ENCODE measurements at regions not wholly inside any gene's neighbourhood (a gene's known extent, or its start where the extent isn't known, plus 50 kb on each side); places are given as distances from the start of the nearest gene placed in this dataset.

DNA sequence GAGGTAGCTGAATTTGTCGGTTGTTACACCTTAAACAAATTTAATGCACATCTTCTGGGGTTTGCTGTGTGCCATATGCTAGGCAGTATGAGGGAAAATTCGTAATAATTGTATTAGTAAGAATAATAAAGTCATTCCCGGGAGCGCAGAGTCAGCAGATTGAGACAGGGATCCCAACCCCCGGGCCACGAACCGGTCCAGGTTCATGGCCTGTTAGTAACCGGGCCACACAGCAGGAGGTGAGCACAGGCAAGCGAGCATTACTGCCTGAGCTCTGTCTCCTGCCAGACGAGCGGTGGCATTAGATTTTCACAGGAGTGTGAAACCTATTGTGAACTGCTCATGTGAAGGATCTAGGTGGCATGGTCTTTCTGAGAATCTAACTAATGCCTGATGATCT is 114.9 kb downstream of the PCDH7 start:
- 72% methylated on average over 11 of the region's 11 CpGs; no CpG with 5 or more reads in 1 of the 2 experiments for WGBS, 2 experiments (ENCODE audit: extremely low coverage in 1 of 2, insufficient coverage in 1 of 2, insufficient read length in 1 of 2, insufficient replicate concordance in 2 of 2, low coverage in 1 of 2, low lambda C conversion rate in 2 of 2, missing lambda C conversion rate in 1 of 2)
- Histone ChIP-seq H2BK120ac (replicated peaks; ENCODE audit: low read depth, low read length) (no peak overlapping the region), H3K4me2 (ENCODE audit: insufficient read depth in 1 of 2, low read depth in 2 of 2, low read length in 2 of 2) (no peak overlapping the region), H3K4me1 (replicated peaks in 1 of 4; ENCODE audit: control insufficient read depth in 3 of 4, insufficient read depth in 4 of 4, low read length in 3 of 4) (peaks cover 0 to 9% (median 2%) of the 10 kb centered on the region in 4 experiments; a peak in 2 of 7 replicates), H3K18ac (ENCODE audit: extremely low read depth, low read length) (no peak overlapping the region; the same call in 1 of the 2 replicates), H3K23me2 (ENCODE audit: low read depth, low read length) (no peaks in the 10 kb centered on the region), H2BK15ac (ENCODE audit: low read length) (no peak overlapping the region), H3K79me1 (ENCODE audit: low read depth, low read length) (no peaks in the 10 kb centered on the region), H3K4ac (replicated peaks; ENCODE audit: insufficient read length, low read depth, low read length) (no peak overlapping the region), H2BK12ac (ENCODE audit: low read depth, low read length) (no peak overlapping the region), H3K27me3 (replicated peaks in 1 of 4; ENCODE audit: control insufficient read depth in 3 of 4, extremely low read depth in 1 of 4, insufficient read depth in 3 of 4, low read length in 3 of 4) (no peaks in the 10 kb centered on the region), H4K8ac (ENCODE audit: extremely low read depth, insufficient read depth, low read length) (no peak overlapping the region), H3K23ac (ENCODE audit: insufficient read length) (no peak overlapping the region), H3K56ac (replicated peaks; ENCODE audit: insufficient read length, low read depth, low read length) (no peak overlapping the region), H3K9ac (replicated peaks in 1 of 4; ENCODE audit: extremely low read depth in 1 of 4, low read depth in 3 of 4, low read length in 3 of 4) (no peak overlapping the region), H3K27ac (ENCODE audit: low read depth, low read length) (no peak overlapping the region), H4K5ac (ENCODE audit: insufficient read length, low read depth, low read length) (no peak overlapping the region), H3K14ac (ENCODE audit: insufficient read length) (no peak overlapping the region), H4K20me1 (replicated peaks in 1 of 2; ENCODE audit: control insufficient read depth in 1 of 2, insufficient read depth in 2 of 2, low read length in 2 of 2) (no peaks in the 10 kb centered on the region), H2AK5ac (ENCODE audit: low read depth, low read length) (no peak overlapping the region), H3K4me3 (ENCODE audit: extremely low read depth in 1 of 4, insufficient read depth in 2 of 4, low read depth in 3 of 4, low read length in 4 of 4) (no peak overlapping the region), H3K79me2 (ENCODE audit: control insufficient read depth in 1 of 2, insufficient read depth in 2 of 2, low read length in 2 of 2) (no peaks in the 10 kb centered on the region), H2BK20ac (ENCODE audit: low read length) (no peak overlapping the region), H2AFZ (ENCODE audit: low read length) (no peak overlapping the region), H2BK5ac (ENCODE audit: low read depth, low read length) (no peak overlapping the region), H4K91ac (replicated peaks; ENCODE audit: insufficient read length, low read length) (no peak overlapping the region), H3K9me3 (ENCODE audit: insufficient read depth in 2 of 2, low read depth in 1 of 2, low read length in 1 of 2) (no peaks in the 10 kb centered on the region), H3K36me3 (ENCODE audit: control insufficient read depth in 2 of 4, insufficient read depth in 4 of 4, low read length in 3 of 4) (no peaks in the 10 kb centered on the region)
- DNase-seq (ENCODE audit: low read depth in 1 of 2, low spot score in 2 of 2) (no peak), FAIRE-seq (no peak)
- POLR2A ChIA-PET (ENCODE audit: partially characterized antibody) = no interaction called here
- CTCF ChIA-PET (ENCODE audit: partially characterized antibody) = interaction anchor here (0.6 kb wide), 3 partner anchors 150 to 678 kb away, joined by 3 to 5 read pairs (median 4); no protein-coding TSS in a partner anchor
- TF ChIP-seq MAFK (IDR thresholded peaks at IDR 0.05; ENCODE audit: low read depth, low read length) = 0 out of 2 replicates have a peak, but pooled peaks have one; percentile 35
- no peak for TF ChIP-seq CBX5 (IDR thresholded peaks at IDR 0.05; ENCODE audit: low read depth, low read length)
